ENCODE measurements at regions not wholly inside any gene's neighbourhood (a gene's known extent, or its start where the extent isn't known, plus 50 kb on each side); places are given as distances from the start of the nearest gene placed in this dataset.
"Not testable (repeated sequence)": the region's sequence is repeated elsewhere in the genome, so short reads cannot be mapped to it uniquely, and the experiment has no call there.

DNA sequence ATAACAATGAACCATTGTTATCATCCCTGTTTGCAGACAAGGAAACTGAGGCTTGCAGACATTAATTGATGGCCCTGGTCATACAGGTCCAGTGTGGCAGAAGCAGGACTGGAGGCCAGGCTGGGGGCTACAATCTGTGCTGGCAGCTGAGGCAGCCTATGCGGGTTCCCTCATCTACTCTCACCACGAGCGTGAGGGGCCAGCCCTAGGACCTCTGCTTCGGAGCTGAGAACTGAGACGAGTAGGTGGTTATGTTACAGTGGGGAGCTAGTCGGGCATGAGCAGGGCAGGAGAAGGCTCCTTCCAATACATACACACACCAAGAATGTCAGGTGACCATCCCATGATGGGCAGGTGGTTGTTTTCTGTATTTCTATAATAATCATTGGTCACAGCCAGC is 82.2 kb upstream of the ASB18 start:
- no peak for DNase-seq (ENCODE audit: extremely low read depth in 1 of 2, low read depth in 1 of 2)

DNA sequence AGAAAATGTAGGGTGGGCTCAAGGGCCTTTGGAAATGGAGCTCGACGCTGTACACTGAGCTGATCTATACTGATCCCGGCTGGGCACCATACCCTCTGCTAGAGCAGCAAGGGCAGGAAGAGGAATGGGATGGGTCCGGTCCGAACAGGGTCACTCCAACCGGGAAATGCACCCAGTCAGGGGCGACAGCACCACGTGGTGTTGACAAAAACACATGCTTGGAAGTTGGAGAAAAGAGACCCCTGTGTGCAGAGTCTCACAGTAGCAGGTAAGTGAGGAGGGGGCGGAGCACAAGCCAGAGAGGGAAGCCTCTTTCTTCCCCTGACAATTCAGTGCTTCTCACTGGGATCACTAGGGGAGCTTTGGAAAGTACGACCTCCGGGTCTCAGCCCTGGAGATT is 84.1 kb upstream of the ASB18 start:
- no peak for DNase-seq (ENCODE audit: extremely low read depth in 1 of 2, low read depth in 1 of 2)

DNA sequence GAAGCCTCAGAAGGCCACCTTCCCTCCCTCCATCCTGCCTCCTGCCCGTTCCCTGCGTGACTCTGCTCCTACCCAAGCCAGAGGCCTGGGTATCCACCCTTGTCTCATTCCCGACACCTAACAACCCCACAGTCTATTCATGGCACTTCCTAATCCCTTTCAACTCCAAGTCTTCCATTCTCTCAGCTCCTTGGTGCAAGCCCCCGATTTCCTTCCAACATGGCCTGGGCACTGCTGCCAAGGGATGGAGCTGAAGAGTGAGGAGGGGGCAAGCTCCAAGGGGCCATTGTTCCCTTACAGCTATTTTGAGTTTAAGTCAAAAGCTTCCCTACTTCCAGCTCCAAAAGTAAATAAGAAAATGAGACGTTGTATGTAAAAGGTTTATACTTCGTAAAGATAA is 84.8 kb upstream of the ASB18 start:
- no peak for DNase-seq (ENCODE audit: extremely low read depth in 1 of 2, low read depth in 1 of 2)

DNA sequence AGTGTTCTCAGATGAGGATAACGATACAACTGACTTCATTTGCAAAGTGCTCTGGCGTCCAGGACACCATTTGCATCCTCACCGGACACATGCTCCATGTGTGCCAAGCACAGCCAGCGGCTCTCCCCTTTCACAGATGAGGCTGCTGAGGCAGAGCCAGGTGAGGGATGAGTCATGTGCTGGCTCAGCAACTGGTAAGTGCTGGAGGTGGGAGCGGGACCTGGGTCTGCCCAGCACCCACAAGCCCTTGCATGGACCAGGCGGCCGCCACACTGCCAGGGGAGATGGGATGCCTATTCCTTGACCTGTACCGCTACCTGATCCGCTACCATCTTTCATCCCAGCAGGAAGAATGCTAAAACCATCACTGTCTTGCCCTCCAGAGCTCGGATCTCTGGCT is 86.2 kb upstream of the ASB18 start:
- DNase-seq (ENCODE audit: extremely low read depth in 1 of 2, low read depth in 1 of 2) = no peak

DNA sequence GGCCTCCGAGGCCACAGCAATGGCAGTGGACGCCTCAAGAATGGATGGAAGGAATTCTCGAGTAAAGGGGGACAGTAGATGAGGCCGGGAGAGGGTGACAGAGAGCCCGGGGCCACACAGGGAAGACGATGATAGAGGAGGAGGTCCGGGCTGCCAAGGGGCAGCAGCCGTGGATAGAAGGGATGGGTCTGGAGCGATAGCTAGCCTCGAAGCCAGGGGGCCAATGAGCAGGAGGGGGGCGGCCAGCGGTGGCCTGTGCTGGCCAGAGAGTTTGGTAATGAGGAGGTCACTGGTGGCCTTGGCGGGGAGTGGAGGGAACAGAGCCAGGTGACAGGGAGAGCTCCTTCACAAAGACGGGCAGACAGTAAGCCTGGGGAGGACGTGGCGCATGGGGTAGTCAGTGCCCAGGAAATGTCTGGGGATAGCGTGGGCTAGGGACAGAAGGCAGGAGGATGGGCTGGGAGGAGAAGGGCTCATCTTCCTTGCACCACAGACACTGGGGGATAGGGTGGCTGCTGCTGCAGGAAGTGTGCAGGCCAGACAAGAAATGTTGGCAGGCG is 87.8 kb upstream of the ASB18 start:
- DNase-seq (ENCODE audit: extremely low read depth in 1 of 2, low read depth in 1 of 2) = no peak

DNA sequence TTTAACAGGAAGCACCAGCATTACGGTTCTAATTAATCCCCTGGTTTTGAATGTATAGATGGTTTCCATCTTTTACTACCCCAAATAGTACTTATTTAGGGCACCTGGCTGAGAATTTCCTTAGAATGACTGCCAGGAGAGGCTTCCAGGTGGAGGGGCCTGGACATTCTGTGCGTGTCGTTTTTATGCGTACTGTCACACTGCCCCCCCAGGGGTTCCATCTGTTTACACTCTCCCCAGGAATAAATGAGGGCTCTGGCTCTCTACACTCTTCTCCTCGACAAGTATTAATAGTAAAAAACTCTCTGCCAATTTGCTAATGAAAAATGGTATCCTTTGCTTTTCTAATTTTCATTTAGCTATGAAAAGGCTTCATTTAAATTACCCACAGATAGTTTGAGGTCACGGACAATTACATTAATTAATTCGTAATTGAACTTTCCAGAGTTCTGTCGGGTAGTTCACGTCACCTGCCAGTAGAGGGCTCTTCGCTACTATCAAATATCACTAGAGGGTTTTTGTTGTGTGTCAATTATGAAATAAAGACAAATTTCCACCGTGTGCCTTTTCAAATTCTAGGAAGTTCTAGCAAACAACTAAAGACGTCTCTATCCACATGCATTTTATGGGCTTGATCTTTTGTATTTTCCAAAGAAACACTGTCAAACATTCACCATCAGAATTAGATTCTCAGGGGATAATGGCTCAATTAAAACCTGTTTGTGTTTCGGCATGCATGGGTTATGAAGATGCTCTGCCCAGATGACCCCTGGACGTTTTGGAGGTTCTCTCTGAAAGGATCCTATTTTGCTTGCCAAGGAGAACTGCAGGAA is 88.8 kb upstream of the ASB18 start:
- DNase-seq (ENCODE audit: extremely low read depth in 1 of 2, low read depth in 1 of 2) = no peak

DNA sequence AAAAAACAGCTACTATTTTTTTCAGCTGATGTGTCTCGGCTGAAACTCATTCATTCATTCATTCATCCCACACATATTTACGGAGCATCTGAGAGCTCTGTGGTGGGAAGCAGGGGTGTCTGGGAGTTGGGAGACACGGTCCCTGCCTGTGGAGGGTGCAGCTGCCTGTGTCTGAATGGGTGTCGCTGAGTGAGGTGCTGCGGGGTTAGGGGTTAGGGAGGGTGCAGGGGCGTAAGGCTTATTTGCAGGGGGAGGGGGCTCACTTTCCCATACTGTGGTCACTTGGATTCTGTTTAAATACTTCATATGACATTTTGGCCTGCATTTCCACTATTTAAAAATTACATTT is 89.4 kb upstream of the ASB18 start:
- no peak for DNase-seq (ENCODE audit: extremely low read depth in 1 of 2, low read depth in 1 of 2)

DNA sequence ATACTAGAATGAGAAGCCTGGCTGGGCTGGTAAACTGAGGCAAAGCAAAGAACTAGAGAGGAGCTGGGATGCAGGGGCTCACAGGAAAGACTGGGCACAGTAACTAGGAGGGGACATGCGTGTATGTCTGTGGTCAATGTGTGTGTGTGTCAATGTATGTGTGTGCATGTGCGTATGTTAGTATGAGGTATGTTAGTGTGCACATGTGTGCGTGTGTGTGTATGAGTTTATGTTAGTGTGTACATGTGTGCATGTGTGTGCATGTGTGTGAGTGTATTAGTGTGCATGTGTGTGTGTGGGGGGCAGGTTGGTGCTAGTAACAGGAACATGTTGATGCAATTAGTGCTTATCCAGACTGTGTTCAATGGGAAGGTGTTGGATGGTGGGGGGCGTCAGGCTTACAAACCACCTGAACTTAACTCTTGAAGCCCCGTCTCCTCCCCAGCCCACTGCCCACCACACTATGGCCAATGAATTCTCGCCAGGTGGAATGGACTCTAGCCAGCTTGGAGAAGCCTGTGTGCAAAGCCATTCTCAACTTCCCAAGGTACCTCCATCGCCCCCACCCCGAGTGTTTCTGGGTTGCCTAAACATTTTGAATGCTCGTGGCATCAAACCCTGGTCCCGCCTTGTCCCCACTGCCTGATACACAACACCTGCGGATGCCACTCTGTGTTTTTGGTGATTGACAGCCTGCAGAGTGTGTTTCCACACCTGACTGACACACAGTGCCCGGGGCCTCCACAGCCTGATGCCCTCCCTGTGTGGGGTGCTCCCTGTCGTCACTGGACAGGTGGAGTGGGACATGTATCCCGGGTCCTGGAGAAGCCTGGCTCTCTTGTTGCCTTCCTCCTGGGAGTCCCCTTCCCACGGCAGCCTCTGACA is 90.1 kb upstream of the ASB18 start:
- DNase-seq (ENCODE audit: extremely low read depth in 1 of 2, low read depth in 1 of 2) = no peak

DNA sequence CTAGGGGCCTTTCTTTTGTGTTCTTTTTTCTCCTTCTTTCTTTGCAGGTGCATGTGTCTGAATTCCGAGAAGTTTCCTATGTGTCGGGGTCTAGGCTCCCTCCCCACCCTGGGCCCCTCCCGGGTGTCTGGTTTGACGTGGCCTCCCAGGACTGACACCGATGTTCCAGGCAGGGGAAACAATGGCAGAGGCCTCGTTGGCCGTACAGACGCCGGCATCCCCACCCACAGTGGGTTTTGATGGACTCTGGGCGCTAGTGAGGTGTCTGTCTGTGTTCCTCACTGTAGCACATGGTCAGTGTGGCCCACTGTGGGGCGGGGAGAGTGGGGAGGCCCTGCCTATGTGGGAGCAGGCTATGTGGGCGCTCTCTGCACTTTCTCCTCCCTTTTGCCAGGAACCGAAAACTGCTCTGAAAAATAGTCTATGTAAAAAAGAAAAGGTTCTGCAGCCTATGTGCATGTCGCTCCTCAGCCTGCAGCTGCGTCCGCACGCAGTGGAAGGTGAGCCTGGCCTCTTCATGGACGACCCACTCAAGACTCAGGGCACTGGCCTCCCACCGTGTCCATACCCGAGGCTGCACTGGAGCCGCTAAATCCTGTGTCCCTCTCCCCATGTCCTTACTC is 90.9 kb upstream of the ASB18 start:
- no peak for DNase-seq (ENCODE audit: extremely low read depth in 1 of 2, low read depth in 1 of 2)

DNA sequence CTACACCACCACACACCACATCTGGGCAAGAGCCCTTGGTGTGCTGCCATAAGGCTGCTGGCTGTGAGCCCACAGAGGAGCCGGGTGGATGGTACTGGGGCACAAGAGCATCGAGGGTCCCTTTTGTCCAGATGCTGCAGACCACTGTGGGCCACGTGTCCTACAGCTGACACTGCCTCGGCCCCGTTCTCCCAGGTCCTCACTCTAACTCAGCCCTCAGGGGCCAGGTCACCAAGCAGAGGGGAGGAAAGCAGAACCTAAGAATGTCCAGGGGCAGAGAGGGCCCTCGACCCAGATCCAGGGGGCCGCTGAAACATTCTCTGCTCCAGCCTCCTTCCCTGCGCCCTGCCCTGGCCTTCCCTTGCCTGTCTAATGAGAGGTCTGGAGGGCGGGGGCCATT is 91.7 kb upstream of the ASB18 start:
- DNase-seq (ENCODE audit: extremely low read depth in 1 of 2, low read depth in 1 of 2) = no peak

DNA sequence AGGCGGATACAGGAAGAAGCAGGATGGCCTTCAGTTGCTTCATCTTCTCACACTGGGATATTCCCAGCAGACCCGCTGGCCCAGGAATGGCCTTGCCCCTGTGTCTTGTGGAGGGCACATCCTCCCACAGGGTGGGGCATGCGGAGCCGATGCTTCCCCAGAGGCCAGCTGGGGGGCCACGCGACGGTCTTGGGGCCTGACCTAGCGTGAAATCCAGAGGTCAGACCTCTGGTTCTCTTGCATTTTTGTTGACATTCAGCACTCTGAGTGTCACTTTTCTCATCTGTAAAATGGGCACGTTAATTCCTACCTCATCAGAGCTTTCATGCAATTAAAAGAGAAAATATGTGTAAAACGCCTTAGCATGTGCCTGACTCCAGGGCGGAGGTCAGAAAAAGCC is 92.1 kb upstream of the ASB18 start:
- not testable (repeated sequence) for DNase-seq (ENCODE audit: extremely low read depth in 1 of 2, low read depth in 1 of 2)

DNA sequence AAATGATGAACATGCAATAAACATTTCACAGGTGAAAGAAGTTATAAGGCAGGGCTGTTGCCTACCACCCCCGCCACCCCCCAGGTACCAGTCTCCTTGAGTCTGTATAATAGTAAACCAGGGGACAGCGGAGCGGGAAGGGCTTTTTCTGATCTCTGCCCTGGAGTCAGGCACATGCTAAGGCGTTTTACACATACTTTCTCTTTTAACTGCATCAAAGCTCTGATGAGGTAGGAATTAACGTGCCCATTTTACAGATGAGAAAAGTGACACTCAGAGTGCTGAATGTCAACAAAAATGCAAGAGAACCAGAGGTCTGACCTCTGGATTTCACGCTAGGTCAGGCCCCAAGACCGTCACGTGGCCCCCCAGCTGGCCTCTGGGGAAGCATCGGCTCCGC is 94.3 kb upstream of the ASB18 start:
- DNase-seq (ENCODE audit: extremely low read depth in 1 of 2, low read depth in 1 of 2) = not testable (repeated sequence)

DNA sequence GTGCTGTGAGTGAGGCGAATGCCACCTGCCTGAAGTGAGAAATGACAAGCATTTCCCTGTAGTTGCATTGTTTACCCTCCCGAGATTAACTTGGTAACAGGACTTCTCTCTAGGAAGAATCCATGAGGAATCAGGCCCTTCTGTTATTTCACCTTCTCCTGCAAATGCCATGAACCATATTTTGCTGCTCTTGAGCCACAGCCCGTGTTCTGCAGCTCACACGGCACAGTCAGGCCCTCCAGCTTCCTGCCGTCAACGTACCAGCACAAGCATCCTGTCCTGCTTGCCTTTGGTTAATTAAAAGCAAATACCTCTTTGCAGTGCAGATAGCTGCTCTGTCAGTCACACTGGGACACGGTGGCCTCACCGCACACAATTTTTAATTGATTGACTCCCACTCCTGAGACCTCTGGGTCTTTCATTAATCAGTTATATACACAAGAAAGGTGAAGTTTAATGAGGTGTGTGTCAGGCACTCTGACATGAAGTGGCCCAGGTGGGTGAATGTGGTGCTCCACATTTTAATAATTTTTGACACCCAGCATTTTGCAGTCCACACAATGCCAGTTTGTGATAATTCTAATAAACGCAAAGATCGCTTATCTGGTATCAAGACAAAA is 95.3 kb upstream of the ASB18 start:
- no peak for DNase-seq (ENCODE audit: extremely low read depth in 1 of 2, low read depth in 1 of 2)

DNA sequence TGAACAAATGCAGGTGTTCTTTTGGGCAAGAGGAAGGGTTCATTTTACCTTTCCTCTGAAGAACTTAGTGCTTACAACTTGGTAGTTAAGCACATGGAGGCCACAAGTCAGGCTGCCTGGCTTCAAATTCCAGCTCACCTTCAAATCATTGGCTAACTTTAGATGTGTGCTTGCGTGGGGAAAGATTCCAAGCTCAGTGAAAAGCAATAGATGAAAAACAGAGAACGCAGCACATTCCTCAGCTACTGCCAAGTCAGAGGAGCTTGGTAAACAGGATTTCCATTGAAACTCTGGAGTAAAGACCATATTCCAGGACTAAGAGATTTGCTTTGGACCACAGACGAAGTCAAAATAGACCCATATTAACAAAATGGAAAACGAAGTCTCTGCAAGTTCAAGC is 96.3 kb upstream of the ASB18 start:
- DNase-seq (ENCODE audit: extremely low read depth in 1 of 2, low read depth in 1 of 2) = no peak

DNA sequence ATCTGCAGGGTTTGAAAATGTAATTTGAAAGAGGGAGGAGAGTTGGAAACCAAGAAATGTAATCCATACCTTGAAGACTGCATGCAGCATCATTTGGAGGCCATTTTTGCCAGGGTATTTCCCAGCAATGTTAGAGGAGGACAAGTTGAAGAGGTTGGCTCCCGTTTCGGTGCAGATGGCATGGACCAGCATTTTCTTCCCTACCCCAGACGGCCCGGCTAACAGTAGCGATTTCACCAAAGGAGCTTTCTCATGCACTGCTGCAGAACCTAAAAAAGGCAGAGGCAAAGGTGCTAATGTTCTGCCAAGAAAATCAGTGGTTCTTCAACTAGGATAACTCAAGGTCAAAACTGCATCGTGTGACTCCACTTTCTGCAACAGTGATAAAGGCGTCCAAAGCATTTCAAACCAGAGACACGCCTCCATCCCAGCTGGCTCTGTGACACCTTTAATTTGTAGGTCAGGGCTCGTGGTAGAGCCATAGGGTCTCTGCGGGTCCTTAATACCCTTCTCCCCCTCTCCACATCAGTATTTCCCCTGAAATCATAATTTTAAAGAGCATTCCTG is 99.6 kb upstream of the ASB18 start:
- DNase-seq (ENCODE audit: extremely low read depth in 1 of 2, low read depth in 1 of 2) = no peak

DNA sequence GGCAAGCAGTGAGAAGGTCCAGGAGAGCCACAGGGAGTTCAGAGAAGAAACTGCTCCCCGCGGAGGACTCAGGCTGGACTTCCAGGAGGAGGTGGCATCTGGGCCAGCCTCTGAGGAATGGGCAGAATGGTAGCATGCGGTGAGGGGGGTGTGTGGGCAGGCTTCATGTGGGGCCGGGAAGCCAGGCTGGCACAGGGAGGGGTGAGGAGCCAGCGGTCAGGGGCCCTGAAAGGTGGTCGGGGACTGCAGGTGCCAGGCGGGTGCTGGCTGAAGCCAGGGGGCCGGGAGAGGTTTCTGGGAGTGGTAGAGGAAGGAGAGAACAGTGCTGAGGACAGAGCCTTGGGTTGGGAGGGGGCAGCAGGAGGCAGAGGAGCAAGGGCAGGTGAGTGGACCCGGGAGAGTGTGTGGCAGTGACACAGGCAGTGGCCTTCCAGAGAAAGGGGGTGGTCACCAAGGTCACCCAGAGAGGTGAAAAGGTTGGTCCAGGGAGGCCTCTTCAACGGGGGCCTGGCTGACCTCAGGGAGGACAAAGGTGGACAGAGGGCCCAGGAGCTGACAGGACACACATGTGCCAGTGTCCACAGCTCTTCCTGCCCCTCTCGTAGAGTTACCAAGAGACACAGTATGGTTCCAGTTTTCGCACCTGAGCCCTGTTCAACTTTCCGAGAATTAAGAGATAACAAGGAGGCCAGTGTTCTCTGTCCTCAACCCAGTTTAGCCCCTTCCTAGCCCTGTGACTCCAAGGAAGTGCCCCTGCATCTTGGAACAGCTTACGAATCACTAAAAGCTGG is 101.2 kb upstream of the ASB18 start:
- DNase-seq (ENCODE audit: extremely low read depth in 1 of 2, low read depth in 1 of 2) = no peak

DNA sequence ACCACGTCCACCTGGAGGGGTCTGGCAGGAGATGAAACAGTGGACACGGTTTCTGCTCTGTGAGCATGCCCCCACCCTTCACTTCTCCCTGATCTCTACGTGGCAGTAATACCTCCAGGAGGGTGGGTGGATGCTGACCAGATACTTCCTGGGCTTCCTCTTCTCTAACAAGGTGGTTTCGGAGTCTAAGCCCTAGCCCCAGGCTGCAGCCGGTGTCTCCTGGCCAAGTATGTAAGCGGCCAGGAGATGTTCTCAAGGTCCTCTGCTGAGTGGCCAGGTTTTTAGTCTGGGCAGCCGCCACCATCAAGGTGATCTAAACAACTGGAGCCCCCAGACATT is 101.8 kb upstream of the ASB18 start:
- no peak for DNase-seq (ENCODE audit: extremely low read depth in 1 of 2, low read depth in 1 of 2)

DNA sequence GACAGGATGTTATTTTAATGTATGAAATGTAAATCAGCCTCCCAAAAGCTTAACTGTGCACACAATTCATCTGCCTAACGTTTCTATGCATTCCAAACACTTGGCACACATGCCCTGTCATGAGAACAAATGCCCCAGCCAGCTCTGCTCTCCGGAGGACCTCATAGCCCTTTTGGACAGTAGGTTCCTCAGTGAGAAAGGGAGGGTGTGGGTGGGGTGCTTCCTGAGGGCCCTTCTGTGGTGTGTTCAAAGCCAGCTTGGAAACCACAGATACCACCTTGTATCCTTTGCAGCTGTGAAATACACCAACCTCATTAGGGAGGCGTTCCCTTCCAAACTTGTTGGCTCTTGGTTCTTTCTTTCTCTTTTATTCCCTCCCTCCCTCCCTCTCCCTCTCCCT is 102.2 kb upstream of the ASB18 start:
- DNase-seq (ENCODE audit: extremely low read depth in 1 of 2, low read depth in 1 of 2) = no peak

DNA sequence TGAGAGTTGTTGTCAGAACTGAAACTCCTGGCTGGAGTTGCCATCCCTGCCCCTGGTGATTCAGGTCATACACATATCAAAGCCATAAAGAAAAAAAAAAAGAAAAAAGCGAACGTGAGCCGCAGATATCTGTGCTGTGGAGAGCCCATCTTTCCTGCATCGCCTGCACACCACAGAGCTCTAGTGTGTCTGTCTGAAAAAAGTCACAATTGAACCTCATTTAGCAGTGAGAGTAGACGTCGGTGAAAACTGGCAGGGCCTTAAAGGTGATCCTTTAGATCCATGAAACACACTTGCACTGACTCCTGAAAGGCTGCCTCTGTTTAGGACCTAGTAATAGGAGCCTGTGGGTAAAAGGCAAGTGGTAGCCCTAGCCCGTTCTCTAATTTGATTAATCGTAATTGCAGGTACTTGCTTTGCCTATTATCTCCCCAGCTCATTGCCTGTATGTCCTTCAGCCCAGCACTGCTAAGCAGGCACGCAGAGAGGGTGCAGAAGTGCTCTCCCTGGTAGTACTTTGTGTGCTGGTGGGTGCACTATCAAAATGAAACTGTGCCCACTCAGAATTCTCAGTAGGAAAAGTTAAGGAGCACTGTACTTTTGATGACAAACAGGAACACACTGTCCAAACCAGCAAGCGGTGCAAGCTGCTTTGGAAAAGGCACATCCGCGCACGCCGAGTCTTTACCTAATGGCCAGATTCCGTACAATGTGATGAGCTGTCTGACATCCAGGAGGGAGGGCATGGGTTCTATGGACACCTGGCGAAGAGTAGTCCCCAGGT is 103.5 kb upstream of the ASB18 start:
- DNase-seq (ENCODE audit: extremely low read depth in 1 of 2, low read depth in 1 of 2) = no peak
